EL (cell line): ENCODE measurements at regions not wholly inside any gene's neighbourhood (a gene's known extent, or its start where the extent isn't known, plus 50 kb on each side); places are given as distances from the start of the nearest gene placed in this dataset.
A peak's percentile ranks its signal among the peaks of the same experiment; 100 is the strongest.
"Not testable (repeated sequence)": the region's sequence is repeated elsewhere in the genome, so short reads cannot be mapped to it uniquely, and the experiment has no call there.

ENCODE experiments used
- DNase-seq: peaks from one replicate; pipeline ENCODE4 v3.0.0-alpha.2; 2016

- no peak for DNase-seq
Measured at GRCh38 chr5:56309262-56309826, 76.2 kb upstream of the ANKRD55 start.

GRCh38 chr5:56307714-56308333, 74.7 kb upstream of the ANKRD55 start:
- DNase-seq, result no peak

- no peak for DNase-seq
Measured at GRCh38 chr5:56306433-56307150, 73.5 kb upstream of the ANKRD55 start.

- DNase-seq, result no peak
Measured at GRCh38 chr5:56305001-56305950, 72.1 kb upstream of the ANKRD55 start.

GRCh38 chr5:56303511-56303910, 70.4 kb upstream of the ANKRD55 start:
- no peak for DNase-seq

- DNase-seq, result peak; percentile 51
Measured at GRCh38 chr5:56302027-56302426, 68.9 kb upstream of the ANKRD55 start.

- DNase-seq, result peak; percentile 43
Measured at GRCh38 chr5:56301069-56301468, 67.9 kb upstream of the ANKRD55 start.

- DNase-seq, result no peak
Measured at GRCh38 chr5:56299212-56299611, 66.1 kb upstream of the ANKRD55 start.

GRCh38 chr5:56298336-56299090, 65.4 kb upstream of the ANKRD55 start:
- DNase-seq, result no peak

GRCh38 chr5:56297851-56298250, 64.7 kb upstream of the ANKRD55 start:
- no peak for DNase-seq

- not testable (repeated sequence) for DNase-seq
Measured at GRCh38 chr5:56295311-56295710, 62.2 kb upstream of the ANKRD55 start.

- DNase-seq, result no peak
Measured at GRCh38 chr5:56294354-56294753, 61.2 kb upstream of the ANKRD55 start.

GRCh38 chr5:56292874-56293273, 59.7 kb upstream of the ANKRD55 start:
- DNase-seq, result not testable (repeated sequence)

- no peak for DNase-seq
Measured at GRCh38 chr5:56291661-56292374, 58.7 kb upstream of the ANKRD55 start.

- DNase-seq, result no peak
Measured at GRCh38 chr5:56291079-56291643, 58.0 kb upstream of the ANKRD55 start.

- DNase-seq, result no peak
Measured at GRCh38 chr5:56290378-56291078, 57.4 kb upstream of the ANKRD55 start.

GRCh38 chr5:56289602-56289987, 56.5 kb upstream of the ANKRD55 start:
- no peak for DNase-seq

- DNase-seq, result no peak
Measured at GRCh38 chr5:56288873-56289601, 55.9 kb upstream of the ANKRD55 start.

- DNase-seq, result no peak
Measured at GRCh38 chr5:56286015-56286884, 53.1 kb upstream of the ANKRD55 start.
